HG03196 (cell line): ENCODE measurements at regions not wholly inside any gene's neighbourhood (a gene's known extent, or its start where the extent isn't known, plus 50 kb on each side); places are given as distances from the start of the nearest gene placed in this dataset.
"Not testable (repeated sequence)": the region's sequence is repeated elsewhere in the genome, so short reads cannot be mapped to it uniquely, and the experiment has no call there.

ENCODE experiments used
- ATAC-seq: cut with Tn5 transposase; IDR thresholded peaks from one replicate; pipeline ENCODE4 v1.9.1; 2021; ENCODE audit not compliant: unreplicated experiment

- no peak for ATAC-seq
Measured at GRCh38 chr15:79602180-79602579, 170.0 kb downstream of the MINAR1 start.

- no peak for ATAC-seq
Measured at GRCh38 chr15:79602731-79603130, 170.6 kb downstream of the MINAR1 start.

GRCh38 chr15:79606831-79607355, 174.8 kb downstream of the MINAR1 start:
- ATAC-seq, result no peak

GRCh38 chr15:79608066-79608864, 176.1 kb downstream of the MINAR1 start:
- no peak for ATAC-seq

GRCh38 chr15:79609506-79609905, 177.4 kb downstream of the MINAR1 start:
- no peak for ATAC-seq

- ATAC-seq, result no peak
Measured at GRCh38 chr15:79610021-79610420, 177.9 kb downstream of the MINAR1 start.

GRCh38 chr15:79615754-79616153, 183.6 kb downstream of the MINAR1 start:
- no peak for ATAC-seq

GRCh38 chr15:79617071-79617470, 184.9 kb downstream of the MINAR1 start:
- ATAC-seq, result no peak

- no peak for ATAC-seq
Measured at GRCh38 chr15:79620112-79620857, 188.1 kb downstream of the MINAR1 start.

GRCh38 chr15:79621805-79622204, 189.7 kb downstream of the MINAR1 start:
- not testable (repeated sequence) for ATAC-seq

GRCh38 chr15:79623488-79623887, 191.4 kb downstream of the MINAR1 start:
- ATAC-seq, result no peak

- ATAC-seq, result no peak
Measured at GRCh38 chr15:79629687-79630086, 197.6 kb downstream of the MINAR1 start.

- no peak for ATAC-seq
Measured at GRCh38 chr15:79632457-79632856, 200.3 kb downstream of the MINAR1 start.

- no peak for ATAC-seq
Measured at GRCh38 chr15:79635149-79635771, 203.1 kb downstream of the MINAR1 start.

- ATAC-seq, result no peak
Measured at GRCh38 chr15:79635897-79636561, 203.9 kb downstream of the MINAR1 start.

- ATAC-seq, result no peak
Measured at GRCh38 chr15:79640206-79640605, 208.1 kb downstream of the MINAR1 start.

GRCh38 chr15:79641841-79642240, 209.7 kb downstream of the MINAR1 start:
- ATAC-seq, result no peak

- no peak for ATAC-seq
Measured at GRCh38 chr15:79643393-79643792, 211.3 kb downstream of the MINAR1 start.

GRCh38 chr15:79644091-79644490, 212.0 kb downstream of the MINAR1 start:
- ATAC-seq, result no peak

- not testable (repeated sequence) for ATAC-seq
Measured at GRCh38 chr15:79652972-79653371, 220.8 kb downstream of the MINAR1 start.

- no peak for ATAC-seq
Measured at GRCh38 chr15:79653533-79653932, 221.4 kb downstream of the MINAR1 start.
